WTC11 (cell line): ENCODE measurements at regions not wholly inside any gene's neighbourhood (a gene's known extent, or its start where the extent isn't known, plus 50 kb on each side); places are given as distances from the start of the nearest gene placed in this dataset.

Experiments used
- ATAC-seq: fragments of 200-7000 bp; cut with Tn5 transposase; 2 replicates; pipeline ENCODE4 v1.10.0; 2021; ENCODE audit warnings: mild to moderate bottlenecking, moderate library complexity
- CTCF ChIA-PET: fragments of 300-600 bp; sonication (Branson Sonifier 250); formaldehyde crosslinking; loops from one replicate; lab custom pipeline; 2021; ENCODE audit warnings: antibody characterized with exemption; lab: Charles Lee
- POLR2A ChIA-PET: fragments of 350-600 bp; sonication (Branson Sonifier 250); formaldehyde crosslinking; loops from one replicate; lab custom pipeline; 2021; ENCODE audit warnings: antibody characterized with exemption; lab: Charles Lee
- DNase-seq: peaks from one replicate; pipeline ENCODE4 v3.0.0; 2021; ENCODE audit warnings: low spot score
- H3K27ac Mint-ChIP-seq: 2 replicates; pipeline ENCODE4 v1.8.0; 2021; ENCODE audit warnings: mixed read lengths
- H3K27me3 Mint-ChIP-seq: 2 replicates; pipeline ENCODE4 v1.8.0; 2021; ENCODE audit warnings: low read depth, mild to moderate bottlenecking, moderate library complexity, mixed read lengths
- H3K36me3 Mint-ChIP-seq: 2 replicates; pipeline ENCODE4 v1.8.0; 2021; ENCODE audit warnings: mixed read lengths
- H3K4me1 Mint-ChIP-seq: 2 replicates; pipeline ENCODE4 v1.8.0; 2022; ENCODE audit warnings: mixed read lengths
- H3K4me3 Mint-ChIP-seq: 2 replicates; pipeline ENCODE4 v1.8.0; 2021; ENCODE audit warnings: mild to moderate bottlenecking, moderate library complexity, mixed read lengths
- H3K9me3 Mint-ChIP-seq: 2 replicates; pipeline ENCODE4 v1.8.0; 2021; ENCODE audit warnings: mixed read lengths
- AR ChIP-seq: fragments of 250-450 bp; sonication (Bioruptor Pico); IDR thresholded peaks from 2 replicates; pipeline ENCODE4 v1.9.0; 2021; ENCODE audit warnings: mild to moderate bottlenecking
- ATF2 ChIP-seq: sonication (generic); formaldehyde crosslinking; IDR thresholded peaks from 2 replicates; pipeline ENCODE4 v1.8.1; 2022; ENCODE audit warnings: low read depth, missing genetic modification reagents, borderline replicate concordance
- ATF6 ChIP-seq: sonication (generic); formaldehyde crosslinking; IDR thresholded peaks from 2 replicates; pipeline ENCODE4 v1.8.1; 2023; ENCODE audit warnings: mild to moderate bottlenecking, missing genetic modification reagents
- CREB1 ChIP-seq: sonication (generic); formaldehyde crosslinking; IDR thresholded peaks from 2 replicates; pipeline ENCODE4 v1.8.0; 2023; ENCODE audit warnings: mild to moderate bottlenecking, missing genetic modification reagents
- E2F1 ChIP-seq: sonication (generic); formaldehyde crosslinking; IDR thresholded peaks from 2 replicates; pipeline ENCODE4 v1.8.0; 2022; ENCODE audit warnings: mild to moderate bottlenecking, missing genetic modification reagents
- FOXJ3 ChIP-seq: sonication (generic); formaldehyde crosslinking; IDR thresholded peaks from 2 replicates; pipeline ENCODE4 v1.9.0; 2021; ENCODE audit warnings: missing genetic modification reagents, mild to moderate bottlenecking, borderline replicate concordance
- FOXK1 ChIP-seq: sonication (generic); formaldehyde crosslinking; IDR thresholded peaks from 2 replicates; pipeline ENCODE4 v1.8.0; 2022; ENCODE audit warnings: mild to moderate bottlenecking, moderate library complexity, missing genetic modification reagents
- FOXP1 ChIP-seq: sonication (generic); formaldehyde crosslinking; IDR thresholded peaks from 2 replicates; pipeline ENCODE4 v1.8.0; 2022; ENCODE audit warnings: missing genetic modification reagents, mild to moderate bottlenecking, moderate library complexity, borderline replicate concordance
- HMGXB4 ChIP-seq: sonication (generic); formaldehyde crosslinking; IDR thresholded peaks from 2 replicates; pipeline ENCODE4 v1.8.1; 2023; ENCODE audit warnings: mild to moderate bottlenecking, moderate library complexity, missing genetic modification reagents
- IRF2 ChIP-seq: sonication (generic); formaldehyde crosslinking; IDR thresholded peaks from 2 replicates; pipeline ENCODE4 v1.8.0; 2022; ENCODE audit warnings: low read depth, missing genetic modification reagents, borderline replicate concordance
- JUN ChIP-seq: sonication (generic); formaldehyde crosslinking; IDR thresholded peaks from 2 replicates; pipeline ENCODE4 v1.8.0; 2023; ENCODE audit warnings: mild to moderate bottlenecking, missing genetic modification reagents
- MAX ChIP-seq: sonication (generic); formaldehyde crosslinking; IDR thresholded peaks from 2 replicates; pipeline ENCODE4 v1.8.0; 2022; ENCODE audit warnings: mild to moderate bottlenecking, missing genetic modification reagents
- MYBL2 ChIP-seq: sonication (generic); formaldehyde crosslinking; IDR thresholded peaks from 2 replicates; pipeline ENCODE4 v1.8.1; 2023; ENCODE audit warnings: mild to moderate bottlenecking, moderate library complexity, missing genetic modification reagents
- NFE2L1 ChIP-seq: sonication (generic); formaldehyde crosslinking; IDR thresholded peaks from 2 replicates; pipeline ENCODE4 v1.8.1; 2023; ENCODE audit warnings: missing genetic modification reagents
- PRRX2 ChIP-seq: fragments of 250-450 bp; sonication (Bioruptor Pico); IDR thresholded peaks from 2 replicates; pipeline ENCODE4 v1.8.0; 2021; ENCODE audit warnings: mild to moderate bottlenecking
- RELA ChIP-seq: sonication (generic); formaldehyde crosslinking; IDR thresholded peaks from 2 replicates; pipeline ENCODE4 v1.8.1; 2022; ENCODE audit warnings: missing genetic modification reagents, mild to moderate bottlenecking, borderline replicate concordance
- TEAD4 ChIP-seq: sonication (generic); formaldehyde crosslinking; IDR thresholded peaks from 2 replicates; pipeline ENCODE4 v1.8.0; 2022; ENCODE audit warnings: mild to moderate bottlenecking, missing genetic modification reagents
- ZBTB21 ChIP-seq: sonication (generic); formaldehyde crosslinking; IDR thresholded peaks from 2 replicates; pipeline ENCODE4 v1.8.1; 2023; ENCODE audit warnings: mild to moderate bottlenecking, missing genetic modification reagents, borderline replicate concordance
- ZNF138 ChIP-seq: sonication (generic); formaldehyde crosslinking; conservative IDR thresholded peaks from 2 replicates; pipeline ENCODE4 v1.8.1; 2022; ENCODE audit warnings: mild to moderate bottlenecking, moderate library complexity, missing genetic modification reagents
- ZNF396 ChIP-seq: fragments of 250-450 bp; sonication (Bioruptor Pico); IDR thresholded peaks from 2 replicates; pipeline ENCODE4 v1.8.0; 2021; ENCODE audit warnings: mild to moderate bottlenecking, moderate library complexity, borderline replicate concordance
- ZNF416 ChIP-seq: fragments of 250-450 bp; sonication (Bioruptor Pico); IDR thresholded peaks from 2 replicates; pipeline ENCODE4 v1.9.0; 2021; ENCODE audit warnings: mild to moderate bottlenecking, inconsistent platforms
- ZNF423 ChIP-seq: fragments of 250-450 bp; sonication (Bioruptor Pico); IDR thresholded peaks from 2 replicates; pipeline ENCODE4 v2.1.2; 2022; ENCODE audit warnings: mild to moderate bottlenecking, moderate library complexity

- H3K9me3 Mint-ChIP-seq = peaks cover 4% of the 10 kb centered on the region
- ChIA-PET CTCF (no interaction called here), POLR2A (no interaction called here)
- H3K27ac Mint-ChIP-seq = no peak overlapping the region
- TF ChIP-seq TEAD4 (CRISPR knock-in tag) = no peak
- TF ChIP-seq ZNF138 (CRISPR knock-in tag) = no peak
- no peak for TF ChIP-seq MYBL2 (CRISPR knock-in tag)
- no peak overlapping the region for H3K4me3 Mint-ChIP-seq
- ATAC-seq = no peak
- peaks cover 8% of the 10 kb centered on the region for H3K4me1 Mint-ChIP-seq
- no peak for DNase-seq
- H3K27me3 Mint-ChIP-seq = no peaks in the 10 kb centered on the region
- no peaks in the 10 kb centered on the region for H3K36me3 Mint-ChIP-seq
Observed at GRCh38 chr5:74282490-74282889, 358.0 kb downstream of the ENC1 start.

GRCh38 chr5:74281166-74281565, 359.4 kb downstream of the ENC1 start:
- Mint-ChIP-seq H3K4me1 (peaks cover 8% of the 10 kb centered on the region), H3K27me3 (peaks cover 3% of the 10 kb centered on the region), H3K27ac (no peak overlapping the region), H3K4me3 (no peak overlapping the region), H3K36me3 (no peaks in the 10 kb centered on the region), H3K9me3 (peaks cover 4% of the 10 kb centered on the region)
- ChIA-PET POLR2A (no interaction called here), CTCF (interaction anchor here (0.6 kb wide), 1 partner anchor 69 kb away, joined by 3 read pairs; no protein-coding TSS in a partner anchor)
- ATAC-seq (no peak), DNase-seq (no peak)
- TF ChIP-seq ZNF416 (CRISPR knock-in tag) (no peak), E2F1 (CRISPR knock-in tag) (no peak), FOXK1 (CRISPR knock-in tag) (no peak), ZNF423 (no peak), RELA (no peak), ZNF396 (CRISPR knock-in tag) (no peak), IRF2 (CRISPR knock-in tag) (no peak)

GRCh38 chr5:74280306-74280705, 360.2 kb downstream of the ENC1 start:
- Mint-ChIP-seq H3K4me3 (no peak overlapping the region), H3K27me3 (peaks cover 4% of the 10 kb centered on the region), H3K27ac (no peak overlapping the region), H3K36me3 (no peaks in the 10 kb centered on the region), H3K4me1 (peaks cover 8% of the 10 kb centered on the region), H3K9me3 (peaks cover 4% of the 10 kb centered on the region)
- ChIA-PET POLR2A (no interaction called here), CTCF (no interaction called here)
- DNase-seq (no peak), ATAC-seq (no peak)
- TF ChIP-seq MAX (CRISPR knock-in tag) (no peak), MYBL2 (CRISPR knock-in tag) (no peak), ATF2 (CRISPR knock-in tag) (no peak), E2F1 (CRISPR knock-in tag) (no peak), PRRX2 (CRISPR knock-in tag) (no peak), IRF2 (CRISPR knock-in tag) (no peak), ZNF423 (no peak), AR (CRISPR knock-in tag) (no peak), CREB1 (CRISPR knock-in tag) (no peak), ZBTB21 (CRISPR knock-in tag) (no peak), FOXP1 (CRISPR knock-in tag) (no peak), ZNF138 (CRISPR knock-in tag) (no peak), ATF6 (CRISPR knock-in tag) (no peak), FOXJ3 (no peak), NFE2L1 (CRISPR knock-in tag) (no peak), FOXK1 (CRISPR knock-in tag) (no peak), ZNF416 (CRISPR knock-in tag) (no peak), JUN (CRISPR knock-in tag) (no peak), HMGXB4 (no peak)
